CD4-positive, alpha-beta T cell treated with Interferon alpha-2 for 1 hour (primary cell): ENCODE measurements at regions not wholly inside any gene's neighbourhood (a gene's known extent, or its start where the extent isn't known, plus 50 kb on each side); places are given as distances from the start of the nearest gene placed in this dataset.
A peak's percentile ranks its signal among the peaks of the same experiment; 100 is the strongest.

Source experiments
- DNase-seq, 2 donors: peaks; one replicate each; pipeline ENCODE4 v3.0.0-alpha.2; 2020 to 2022

DNA sequence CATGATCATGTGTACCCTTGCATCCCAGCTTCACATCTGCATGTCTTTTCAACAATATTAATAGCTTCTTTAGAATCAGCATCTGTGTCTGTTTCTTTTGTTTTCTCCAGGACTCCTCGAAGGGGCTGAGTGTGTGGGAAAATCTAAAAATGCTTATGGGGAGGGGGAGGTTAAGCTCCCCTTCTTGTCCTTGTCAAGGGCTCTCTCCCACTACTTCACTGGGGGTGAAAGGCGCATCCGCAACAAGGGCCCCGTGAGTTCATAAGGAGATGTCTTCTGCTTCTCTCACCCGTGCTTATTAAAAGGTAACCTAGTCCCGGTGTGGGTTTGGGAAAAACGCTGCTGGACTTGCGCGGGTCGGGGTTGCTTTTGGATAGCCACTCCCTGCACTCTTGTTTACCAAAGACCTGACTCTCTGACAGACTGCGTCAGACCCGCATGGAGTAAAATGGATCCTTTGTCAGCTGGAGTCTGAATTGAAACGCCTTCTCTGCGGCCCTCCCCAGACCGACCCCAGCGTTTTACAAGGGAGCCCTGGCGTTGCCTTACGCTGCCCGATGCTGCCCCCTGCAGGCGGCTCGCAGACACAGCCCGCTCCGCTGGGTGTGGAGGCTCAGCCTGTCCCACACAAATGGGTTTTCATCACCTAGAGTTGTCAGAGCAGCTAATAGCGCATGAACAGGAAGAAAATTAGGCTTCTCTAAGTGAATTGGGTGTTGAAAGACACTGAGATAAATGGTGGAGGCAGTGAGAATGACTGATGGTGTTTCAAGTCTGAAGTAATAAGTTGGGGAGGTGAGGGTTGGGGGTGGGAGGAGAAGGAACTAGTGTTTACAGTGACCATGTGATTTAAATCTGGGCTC is 53.8 kb downstream of the IER5 start:
- DNase-seq = peak; percentile 85 to 89

DNA sequence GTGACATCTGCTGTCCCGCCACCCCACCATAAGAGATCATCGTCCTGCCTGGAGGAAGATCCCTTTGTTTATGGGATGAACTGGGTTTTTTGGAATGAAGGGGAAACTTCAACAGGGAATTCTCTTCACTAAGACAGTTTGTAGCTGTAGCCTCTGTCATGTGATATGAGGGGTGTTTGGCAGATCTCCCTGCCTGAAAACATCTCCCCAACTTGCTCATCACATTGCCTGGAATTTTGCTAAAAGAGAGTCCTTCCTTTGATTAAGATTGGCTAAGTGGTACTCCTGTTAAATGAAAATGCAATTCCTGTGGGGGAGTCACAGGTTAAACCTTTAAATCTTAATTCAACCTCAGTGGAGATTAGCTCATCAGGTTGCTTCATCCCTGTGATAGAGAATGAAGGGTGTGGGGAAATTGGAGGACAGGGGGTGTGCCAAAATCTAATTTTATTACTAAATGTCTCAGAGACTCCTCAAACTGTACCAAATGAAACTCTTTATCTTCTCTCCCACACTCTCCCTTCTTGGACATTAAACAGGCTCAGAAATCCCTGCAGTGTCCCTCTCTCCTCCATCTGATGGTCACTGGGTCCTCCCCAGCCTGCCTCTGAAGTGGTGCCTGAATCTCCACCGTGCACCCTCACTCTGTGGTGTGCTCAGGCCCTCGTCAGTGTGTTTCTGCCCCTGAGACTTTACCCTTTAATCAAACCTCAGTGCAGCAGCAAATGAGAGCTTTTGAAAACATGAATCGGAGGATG is 54.8 kb downstream of the IER5 start:
- DNase-seq = no peak

DNA sequence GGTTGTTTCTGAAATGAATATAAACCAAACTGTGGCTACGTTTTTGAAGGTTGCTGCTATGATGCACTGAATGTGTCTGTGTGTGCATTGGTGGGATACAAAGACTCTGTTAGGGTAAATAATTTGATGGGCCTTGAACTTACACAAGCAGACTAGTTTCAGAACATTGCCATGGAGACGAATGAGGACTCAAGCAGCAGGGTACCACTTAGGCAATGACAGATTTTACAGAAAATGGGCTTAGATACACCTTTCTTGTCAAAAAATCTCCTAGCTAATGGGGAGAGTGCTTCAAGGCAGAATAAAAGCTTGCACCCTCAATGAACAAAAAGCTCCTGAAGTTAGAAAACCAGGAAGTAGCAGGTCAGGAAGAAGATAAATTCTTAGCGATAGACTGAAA is 55.7 kb downstream of the IER5 start:
- no peak for DNase-seq

- no peak for DNase-seq
Measured at GRCh38 chr1:181148636-181149035, 60.1 kb downstream of the IER5 start.

DNA sequence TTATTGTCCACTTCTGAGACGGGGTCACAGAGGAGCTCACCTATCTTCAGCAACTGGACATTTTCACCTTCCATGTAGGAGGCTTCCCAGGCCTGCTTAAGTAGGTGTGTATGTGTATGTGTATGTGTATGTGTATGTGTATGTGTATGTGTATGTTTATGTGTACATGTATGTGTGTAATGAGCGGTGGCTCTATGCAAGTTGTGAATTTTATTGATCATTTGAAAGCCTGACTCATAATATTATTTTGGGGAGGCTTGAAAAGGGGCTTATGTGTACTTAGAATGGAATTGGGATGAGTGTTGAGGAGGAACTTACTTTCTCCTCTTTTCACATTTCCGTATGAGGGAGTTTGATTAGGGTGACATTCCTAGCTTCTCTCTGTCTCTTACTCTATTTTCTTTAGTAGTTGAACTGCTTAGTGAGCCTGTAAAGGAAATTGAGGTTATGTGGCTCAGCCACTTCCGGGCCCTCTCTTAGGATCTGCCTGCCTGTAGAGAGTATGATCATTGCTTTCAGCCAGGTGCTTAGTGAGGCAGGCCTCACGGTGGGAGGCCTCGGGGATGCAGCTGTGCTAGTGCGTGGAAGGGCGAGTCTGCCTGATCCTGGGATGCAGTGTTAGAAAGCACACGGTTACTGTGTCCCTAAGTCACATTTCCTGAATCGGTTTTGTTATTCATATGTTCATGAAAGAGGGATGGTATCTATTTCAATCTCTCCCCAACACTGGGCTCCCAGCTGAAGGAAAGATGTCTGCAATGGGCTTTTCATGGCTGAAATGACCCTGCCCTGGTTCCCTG is 61.0 kb downstream of the IER5 start:
- peak; percentile 70 to 80 for DNase-seq

DNA sequence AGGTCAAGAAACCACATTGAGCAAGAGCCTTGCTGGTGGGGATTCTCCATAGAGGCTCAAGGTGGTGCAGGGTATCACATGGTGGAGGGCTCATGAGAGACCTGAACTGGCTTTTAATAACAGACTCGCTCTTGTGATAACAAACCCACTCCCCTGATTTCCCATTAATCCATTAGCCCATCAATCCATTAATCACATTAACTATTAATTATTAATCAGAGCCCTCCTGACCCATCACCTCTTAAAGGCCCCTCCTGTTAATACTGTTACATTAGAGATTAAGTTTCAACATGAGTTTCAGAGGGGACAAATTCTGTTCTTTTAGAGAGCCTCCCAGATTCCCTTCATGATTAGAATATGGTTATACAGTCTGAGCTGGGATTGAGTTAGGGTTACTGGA is 61.8 kb downstream of the IER5 start:
- no peak for DNase-seq

- DNase-seq = no peak
Measured at GRCh38 chr1:181150842-181151241, 62.3 kb downstream of the IER5 start.

DNA sequence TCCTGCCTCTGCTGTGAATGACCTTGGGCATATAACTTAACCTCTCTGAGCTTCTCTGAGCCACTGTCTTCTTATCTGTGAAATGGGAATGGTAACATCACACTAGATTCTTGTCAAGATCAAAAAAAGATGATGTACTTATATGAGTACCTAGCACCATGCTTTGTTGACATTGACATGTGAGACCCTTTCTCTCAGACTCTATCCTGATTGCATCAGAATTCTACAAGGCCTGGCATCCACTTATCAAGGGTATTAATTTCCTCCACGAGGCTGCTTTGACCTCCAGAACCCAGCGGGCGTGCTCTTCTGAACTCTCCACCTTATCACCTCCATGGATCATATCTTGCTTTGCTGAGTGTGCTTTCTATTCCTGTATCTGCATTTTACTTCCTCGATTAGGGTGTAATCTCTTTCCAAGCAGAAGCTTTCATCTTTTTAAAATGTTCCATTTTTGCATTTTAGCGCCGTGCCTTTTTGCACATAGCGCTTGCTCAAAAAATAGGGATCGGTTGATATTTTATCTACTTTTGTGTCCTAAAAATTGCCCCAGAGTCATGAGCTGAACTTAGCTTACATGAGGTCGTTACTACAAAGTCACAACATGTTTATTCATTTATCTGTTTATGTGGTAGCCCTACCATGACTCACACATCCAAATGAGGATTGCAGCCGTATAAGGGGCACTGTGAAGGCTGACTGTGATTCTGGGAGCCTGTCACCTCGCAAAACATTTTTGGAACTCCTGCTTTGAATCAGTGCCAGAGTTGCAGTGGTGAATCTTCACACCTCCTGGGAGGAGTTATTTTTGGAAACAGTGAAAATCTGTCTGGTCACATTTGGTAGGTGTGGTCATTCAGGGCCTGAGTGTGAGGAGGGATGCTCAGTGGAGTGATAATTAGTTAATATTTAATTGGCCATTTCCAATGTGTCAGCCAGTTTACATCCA is 63.2 kb downstream of the IER5 start:
- no peak for DNase-seq

DNA sequence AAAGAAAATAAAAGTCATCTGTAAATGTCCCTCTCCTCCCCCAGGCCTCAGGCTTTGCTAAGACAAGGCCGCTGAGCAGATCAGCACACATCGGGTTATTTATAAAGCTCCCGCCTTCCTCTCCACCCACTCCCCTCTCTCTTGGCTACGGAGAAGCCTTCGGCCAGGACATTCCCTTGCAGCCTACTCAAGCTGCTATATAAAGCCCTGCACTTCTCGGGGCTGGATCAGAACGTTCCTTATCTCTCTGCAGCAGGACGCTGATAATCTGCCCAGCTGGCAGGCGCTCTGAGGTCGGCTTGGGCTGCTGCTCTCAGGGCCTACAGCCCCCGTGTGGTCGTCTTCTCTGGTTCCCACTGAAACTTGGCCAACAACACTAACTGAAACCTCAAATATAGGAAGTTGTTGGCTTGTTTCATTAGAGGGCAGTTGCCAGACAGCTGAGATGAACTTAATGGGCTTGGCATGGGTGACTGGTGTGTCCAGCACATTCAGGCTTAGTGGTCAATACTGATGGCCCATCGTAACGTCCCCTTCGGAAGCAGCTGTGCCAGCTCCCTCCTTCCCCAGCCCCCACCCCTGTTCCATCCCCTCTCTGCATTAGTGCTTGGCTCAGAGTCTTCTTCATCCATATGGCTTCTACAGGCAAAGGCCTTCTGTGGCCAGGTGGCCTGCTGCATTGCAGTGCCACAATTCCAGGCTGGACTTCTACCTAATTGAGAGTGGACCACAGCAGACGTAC is 64.6 kb downstream of the IER5 start:
- peak in 1 of 2 donors; percentile 56 for DNase-seq

DNA sequence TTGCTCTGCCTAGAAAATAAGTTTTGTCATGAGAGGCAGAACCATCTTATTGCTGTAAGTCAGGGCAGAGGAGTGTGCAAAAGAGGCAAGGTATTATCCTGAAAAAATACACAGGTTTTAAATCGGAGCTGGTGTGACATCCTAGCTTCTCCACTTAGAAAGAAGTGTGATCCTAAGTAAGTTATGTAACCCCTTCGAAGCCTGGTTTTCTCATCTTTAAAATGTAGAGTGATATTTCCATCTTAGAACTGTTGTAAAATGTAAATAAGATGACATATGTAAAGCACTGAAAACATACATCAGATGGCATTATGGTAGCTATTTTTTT is 65.1 kb downstream of the IER5 start:
- no peak for DNase-seq

- DNase-seq = no peak
Measured at GRCh38 chr1:181155339-181155738, 66.8 kb downstream of the IER5 start.

DNA sequence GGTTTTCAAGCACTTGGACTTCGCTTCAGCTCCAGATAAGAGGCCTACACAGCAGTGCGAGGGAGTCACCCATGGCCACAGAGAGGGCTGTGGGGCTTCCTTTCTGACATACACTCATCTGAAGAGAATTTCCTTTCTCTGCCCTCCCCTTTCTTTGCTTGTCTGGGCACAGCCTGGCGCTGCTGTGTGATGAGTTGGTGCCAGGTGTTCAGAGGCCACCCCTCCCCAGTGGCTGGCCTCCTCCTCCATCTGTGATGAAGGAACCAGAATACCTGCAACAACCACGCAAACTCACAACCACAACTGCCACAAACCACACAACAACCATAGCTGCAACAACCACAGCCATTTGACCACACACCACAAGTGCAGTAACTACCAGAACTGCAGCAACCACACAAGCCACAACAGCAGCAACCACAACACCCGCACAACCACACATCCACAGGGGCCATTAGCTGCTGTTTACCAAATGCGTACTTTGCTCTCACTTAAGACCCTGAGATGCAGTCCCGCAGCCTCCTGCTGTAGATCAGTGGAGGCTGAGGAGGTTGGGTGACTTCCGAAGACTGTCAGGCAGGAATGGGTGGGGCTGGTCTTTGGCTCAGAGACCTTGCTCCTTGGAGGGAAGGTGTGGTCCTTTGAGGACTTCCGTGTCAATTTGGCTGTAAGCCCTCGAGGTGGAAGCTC is 71.1 kb downstream of the IER5 start:
- DNase-seq = peak; percentile 57 to 79

DNA sequence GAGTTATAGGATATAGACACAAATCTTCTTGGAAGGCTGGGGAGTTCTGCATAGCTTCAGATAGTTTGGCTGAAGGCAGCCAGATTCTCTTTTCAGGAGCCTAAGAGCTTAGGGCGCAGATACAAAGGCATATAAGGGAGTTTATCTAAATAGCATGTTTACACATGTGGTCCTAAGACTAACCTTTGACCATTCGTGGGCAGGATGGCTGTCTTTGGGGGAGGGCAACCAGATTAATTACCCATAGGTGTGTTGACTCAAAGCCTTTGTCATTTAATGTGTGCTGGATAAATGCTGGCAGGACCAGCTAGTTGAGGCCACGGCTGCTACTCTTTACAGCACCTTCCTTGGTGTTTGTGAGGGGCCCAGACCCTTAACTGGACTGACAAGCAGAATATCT is 71.8 kb downstream of the IER5 start:
- DNase-seq = no peak

DNA sequence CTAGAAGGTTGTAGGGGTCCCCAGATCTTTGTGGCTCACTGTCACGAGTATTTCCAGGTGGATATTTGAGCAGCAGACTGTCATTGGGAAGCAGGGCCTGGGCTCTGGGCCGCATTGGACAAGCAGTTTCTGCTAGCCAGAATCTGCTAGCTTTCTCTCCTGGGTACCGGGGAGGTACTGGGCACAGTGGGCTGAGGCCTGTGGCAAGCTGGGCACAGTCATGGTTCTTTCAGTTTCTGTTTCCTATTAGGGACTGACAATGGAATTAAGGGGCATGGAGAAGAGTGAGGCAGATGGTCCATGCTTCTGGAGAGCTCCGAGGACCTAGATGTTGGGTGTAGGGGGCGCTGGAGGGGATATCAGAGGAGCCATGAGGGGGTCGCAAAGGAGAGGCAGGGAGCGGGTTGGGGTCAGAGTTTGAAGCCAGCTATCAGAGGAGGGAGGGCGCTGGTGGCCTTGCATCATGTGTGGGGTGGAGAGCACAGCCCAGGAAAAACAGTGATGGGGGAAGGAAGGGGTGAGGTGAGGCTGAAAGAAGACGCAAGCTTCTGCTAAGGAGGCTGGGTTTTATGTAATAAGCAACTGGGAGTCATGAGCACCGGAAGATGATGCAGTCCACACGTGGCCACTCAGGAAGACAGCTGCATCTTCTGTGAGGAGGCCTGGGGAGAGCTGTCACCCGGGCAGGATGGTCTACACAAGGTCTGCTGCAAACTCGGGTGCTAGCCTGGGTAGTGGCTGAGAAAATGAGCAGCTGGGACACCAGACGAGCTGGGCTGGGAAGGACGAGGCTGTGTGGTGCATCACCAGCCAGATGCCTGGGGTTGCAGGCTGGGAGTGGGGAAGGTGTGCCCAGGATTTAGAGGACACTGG is 72.7 kb downstream of the IER5 start:
- peak; percentile 42 to 53 for DNase-seq

GRCh38 chr1:181163662-181164061 is 75.2 kb downstream of the IER5 start:
- DNase-seq = no peak

GRCh38 chr1:181166377-181167196 is 78.1 kb downstream of the IER5 start:
- DNase-seq = peak; percentile 70 to 80

- no peak for DNase-seq
Measured at GRCh38 chr1:181169281-181169865, 80.9 kb downstream of the IER5 start.

GRCh38 chr1:181170194-181170593 is 81.7 kb downstream of the IER5 start:
- DNase-seq = no peak

DNA sequence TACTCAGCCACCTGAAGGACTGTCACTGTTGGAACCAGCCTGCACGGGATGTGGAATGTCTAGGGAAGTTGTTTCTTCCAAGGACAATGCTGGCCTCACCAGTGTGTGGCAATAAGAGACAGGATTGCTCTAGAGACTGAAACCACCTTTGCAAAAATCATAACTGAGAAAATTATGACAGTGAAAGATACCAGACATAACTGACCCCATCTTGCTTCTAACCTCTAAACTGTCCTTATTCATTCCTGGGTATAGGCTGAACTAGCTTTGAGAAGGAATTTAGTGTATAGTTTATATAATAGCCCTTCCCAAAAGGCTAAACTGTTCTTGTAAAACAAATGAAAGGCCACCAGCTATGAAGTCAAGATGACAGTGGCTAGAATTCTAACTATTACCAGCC is 83.6 kb downstream of the IER5 start:
- DNase-seq = no peak
